ENCODE measurements at regions not wholly inside any gene's neighbourhood (a gene's known extent, or its start where the extent isn't known, plus 50 kb on each side); places are given as distances from the start of the nearest gene placed in this dataset.
A peak's percentile ranks its signal among the peaks of the same experiment; 100 is the strongest.
"Not testable (repeated sequence)": the region's sequence is repeated elsewhere in the genome, so short reads cannot be mapped to it uniquely, and the experiment has no call there.

- DNase-seq (ENCODE audit: extremely low spot score, insufficient read length, low read depth) (no peak), FAIRE-seq (no peak)
Observed at GRCh38 chr6:170091639-170092579, 199.0 kb downstream of the DLL1 start.

- FAIRE-seq (no peak), DNase-seq (ENCODE audit: extremely low spot score, insufficient read length, low read depth) (no peak)
Observed at GRCh38 chr6:170091000-170091638, 199.8 kb downstream of the DLL1 start.

GRCh38 chr6:170090561-170090960 is 200.3 kb downstream of the DLL1 start:
- FAIRE-seq (no peak), DNase-seq (ENCODE audit: extremely low spot score, insufficient read length, low read depth) (no peak)

- FAIRE-seq (no peak), DNase-seq (ENCODE audit: extremely low spot score, insufficient read length, low read depth) (peak; percentile 12)
Observed at GRCh38 chr6:170089963-170090362, 200.9 kb downstream of the DLL1 start.

GRCh38 chr6:170088582-170088955 is 202.3 kb downstream of the DLL1 start:
- DNase-seq (ENCODE audit: extremely low spot score, insufficient read length, low read depth): no peak
- FAIRE-seq: no peak

- FAIRE-seq (peak; percentile 84), DNase-seq (ENCODE audit: extremely low spot score, insufficient read length, low read depth) (peak; percentile 75)
Observed at GRCh38 chr6:170087941-170088581, 202.8 kb downstream of the DLL1 start.

- FAIRE-seq; DNase-seq (ENCODE audit: extremely low spot score, insufficient read length, low read depth): not testable (repeated sequence)
Observed at GRCh38 chr6:170087421-170087780, 203.5 kb downstream of the DLL1 start.

- DNase-seq (ENCODE audit: extremely low spot score, insufficient read length, low read depth) (no peak), FAIRE-seq (no peak)
Observed at GRCh38 chr6:170086639-170087420, 204.0 kb downstream of the DLL1 start.

- FAIRE-seq (no peak), DNase-seq (ENCODE audit: extremely low spot score, insufficient read length, low read depth) (no peak)
Observed at GRCh38 chr6:170085475-170086401, 205.1 kb downstream of the DLL1 start.

GRCh38 chr6:170084166-170084730 is 206.6 kb downstream of the DLL1 start:
- no peak for DNase-seq (ENCODE audit: extremely low spot score, insufficient read length, low read depth)
- no peak for FAIRE-seq

- DNase-seq (ENCODE audit: extremely low spot score, insufficient read length, low read depth) (no peak), FAIRE-seq (no peak)
Observed at GRCh38 chr6:170083236-170084051, 207.4 kb downstream of the DLL1 start.

GRCh38 chr6:170082531-170083187 is 208.2 kb downstream of the DLL1 start:
- DNase-seq (ENCODE audit: extremely low spot score, insufficient read length, low read depth) (no peak), FAIRE-seq (no peak)

- DNase-seq (ENCODE audit: extremely low spot score, insufficient read length, low read depth): no peak
- FAIRE-seq: no peak
Observed at GRCh38 chr6:170082067-170082466, 208.8 kb downstream of the DLL1 start.

- FAIRE-seq: no peak
- DNase-seq (ENCODE audit: extremely low spot score, insufficient read length, low read depth): no peak
Observed at GRCh38 chr6:170081556-170081955, 209.3 kb downstream of the DLL1 start.

GRCh38 chr6:170080828-170081371 is 210.0 kb downstream of the DLL1 start:
- DNase-seq (ENCODE audit: extremely low spot score, insufficient read length, low read depth) (no peak), FAIRE-seq (no peak)

- DNase-seq (ENCODE audit: extremely low spot score, insufficient read length, low read depth): no peak
- FAIRE-seq: no peak
Observed at GRCh38 chr6:170080169-170080827, 210.6 kb downstream of the DLL1 start.
